H9 (cell line): ENCODE measurements at regions not wholly inside any gene's neighbourhood (a gene's known extent, or its start where the extent isn't known, plus 50 kb on each side); places are given as distances from the start of the nearest gene placed in this dataset.

ENCODE experiments used
- DNase-seq: peaks from one replicate; pipeline ENCODE4 v3.0.0-alpha.2; 2017
- H2AFZ ChIP-seq: one replicate; pipeline ENCODE4 v1.6.1; 2013; ENCODE audit warnings: mild to moderate bottlenecking, low read length, control low read depth, moderate library complexity
- H2AK5ac ChIP-seq: 2 replicates; pipeline ENCODE4 v1.6.1; 2013; ENCODE audit warnings: low read length, control low read depth, mixed read lengths; ENCODE audit not compliant: insufficient read length
- H2BK120ac ChIP-seq: one replicate; pipeline ENCODE4 v1.6.1; 2013; ENCODE audit warnings: low read depth, mild to moderate bottlenecking, low read length, control low read depth, inconsistent platforms; ENCODE audit not compliant: poor library complexity, severe bottlenecking
- H2BK12ac ChIP-seq: 2 replicates; pipeline ENCODE4 v1.6.1; 2013; ENCODE audit warnings: low read length, control low read depth, mixed read lengths, low read depth; ENCODE audit not compliant: insufficient read length
- H2BK15ac ChIP-seq: 2 replicates; pipeline ENCODE4 v1.6.1; 2013; ENCODE audit warnings: low read depth, low read length, control low read depth
- H2BK20ac ChIP-seq: one replicate; pipeline ENCODE4 v1.6.1; 2013; ENCODE audit warnings: low read depth, mild to moderate bottlenecking, low read length, control low read depth, inconsistent platforms; ENCODE audit not compliant: poor library complexity, severe bottlenecking
- H2BK5ac ChIP-seq: 2 replicates; pipeline ENCODE4 v1.6.1; 2013; ENCODE audit warnings: low read length, control low read depth, mixed read lengths; ENCODE audit not compliant: insufficient read length
- H3K14ac ChIP-seq: 2 replicates; pipeline ENCODE4 v1.6.1; 2013; ENCODE audit warnings: low read length, control low read depth; ENCODE audit not compliant: insufficient read depth
- H3K18ac ChIP-seq: 2 replicates; pipeline ENCODE4 v1.6.1; 2013; ENCODE audit warnings: low read depth, mild to moderate bottlenecking, mixed read lengths, low read length, control low read depth; ENCODE audit not compliant: insufficient read length
- H3K23ac ChIP-seq: 2 replicates; pipeline ENCODE4 v1.6.1; 2013; ENCODE audit warnings: low read length, control low read depth, mixed read lengths, low read depth; ENCODE audit not compliant: insufficient read length
- H3K23me2 ChIP-seq: 2 replicates; pipeline ENCODE4 v1.6.1; 2013; ENCODE audit warnings: low read depth, mild to moderate bottlenecking, mixed read lengths, low read length, control low read depth; ENCODE audit not compliant: insufficient read length, poor library complexity, severe bottlenecking
- H3K27ac ChIP-seq: 2 replicates; pipeline ENCODE4 v1.5.1; 2013; ENCODE audit warnings: low read length, control low read depth, mixed read lengths, low read depth; ENCODE audit not compliant: insufficient read length
- H3K27me3 ChIP-seq: 2 replicates; pipeline ENCODE4 v1.6.1; 2013; ENCODE audit warnings: low read length, control low read depth, inconsistent platforms; ENCODE audit not compliant: insufficient read depth
- H3K4ac ChIP-seq: 2 replicates; pipeline ENCODE4 v1.6.1; 2013; ENCODE audit warnings: low read depth, mild to moderate bottlenecking, control low read depth, inconsistent platforms, low read length, moderate library complexity
- H3K4me1 ChIP-seq: 2 replicates; pipeline ENCODE4 v1.6.1; 2013; ENCODE audit warnings: low read length, control low read depth, inconsistent platforms; ENCODE audit not compliant: insufficient read depth
- H3K4me2 ChIP-seq: 2 replicates; pipeline ENCODE4 v1.6.1; 2013; ENCODE audit warnings: low read length, control low read depth, mixed read lengths; ENCODE audit not compliant: insufficient read length, insufficient read depth
- H3K56ac ChIP-seq: 2 replicates; pipeline ENCODE4 v1.6.1; 2013; ENCODE audit warnings: low read depth, mild to moderate bottlenecking, mixed read lengths, low read length, control low read depth; ENCODE audit not compliant: insufficient read length
- H3K79me1 ChIP-seq: 2 replicates; pipeline ENCODE4 v1.6.1; 2013; ENCODE audit warnings: low read depth, mild to moderate bottlenecking, moderate library complexity, low read length, control low read depth, inconsistent platforms; ENCODE audit not compliant: insufficient read depth, poor library complexity, severe bottlenecking
- H3K79me2 ChIP-seq: 2 replicates; pipeline ENCODE4 v1.6.1; 2013; ENCODE audit warnings: low read length, control low read depth, inconsistent platforms; ENCODE audit not compliant: insufficient read depth
- H3K9ac ChIP-seq: 2 replicates; pipeline ENCODE4 v1.6.1; 2013; ENCODE audit warnings: low read length, control low read depth, mixed read lengths; ENCODE audit not compliant: insufficient read length; ENCODE audit errors: extremely low read depth
- H3K9me3 ChIP-seq: one replicate; pipeline ENCODE4 v1.6.1; 2013; ENCODE audit warnings: low read depth, low read length, inconsistent platforms; ENCODE audit not compliant: control insufficient read depth
- H3T11ph ChIP-seq: one replicate; pipeline ENCODE4 v1.6.1; 2013; ENCODE audit warnings: mild to moderate bottlenecking, low read length, control low read depth, inconsistent platforms
- H4K20me1 ChIP-seq: one replicate; pipeline ENCODE4 v1.6.1; 2013; ENCODE audit not compliant: control insufficient read depth, insufficient read length, insufficient read depth
- H4K5ac ChIP-seq: 2 replicates; pipeline ENCODE4 v1.6.1; 2013; ENCODE audit warnings: low read depth, mild to moderate bottlenecking, mixed read lengths, low read length, control low read depth; ENCODE audit not compliant: insufficient read length
- H4K8ac ChIP-seq: replicated peaks from 2 replicates; pipeline ENCODE4 v1.6.1; 2013; ENCODE audit warnings: low read length, control low read depth, mixed read lengths, low read depth; ENCODE audit not compliant: insufficient read length
- H4K91ac ChIP-seq: 2 replicates; pipeline ENCODE4 v1.6.1; 2013; ENCODE audit warnings: low read depth, mild to moderate bottlenecking, moderate library complexity, mixed read lengths, low read length, control low read depth; ENCODE audit not compliant: insufficient read length
- H3K27ac Mint-ChIP-seq, 3 experiments: 2 replicates in 2 of 3; 3 replicates in 1 of 3; pipeline ENCODE4 v1.8.0; 2020 to 2021; ENCODE audit warnings: mixed read lengths in 3 of 3, mild to moderate bottlenecking in 1 of 3, moderate library complexity in 1 of 3
- H3K27me3 Mint-ChIP-seq: 2 replicates; pipeline ENCODE4 v1.8.0; 2021; ENCODE audit warnings: low read depth, mild to moderate bottlenecking, moderate library complexity, mixed read lengths
- H3K36me3 Mint-ChIP-seq, 3 experiments: 2 replicates in 2 of 3; 3 replicates in 1 of 3; pipeline ENCODE4 v1.8.0; 2020 to 2021; ENCODE audit warnings: low read depth in 3 of 3, mixed read lengths in 3 of 3; ENCODE audit not compliant: insufficient read depth in 1 of 3
- H3K4me1 Mint-ChIP-seq, 2 experiments: 2 replicates each; pipeline ENCODE4 v1.8.0; 2020; ENCODE audit warnings: mixed read lengths in 2 of 2
- H3K4me3 Mint-ChIP-seq, 2 experiments: 2 replicates in 1 of 2; 3 replicates in 1 of 2; pipeline ENCODE4 v1.8.0; 2020 to 2021; ENCODE audit warnings: mild to moderate bottlenecking in 2 of 2, mixed read lengths in 2 of 2, moderate library complexity in 1 of 2
- H3K9me3 Mint-ChIP-seq, 2 experiments: 2 replicates in 1 of 2; 3 replicates in 1 of 2; pipeline ENCODE4 v1.8.0; 2020; ENCODE audit warnings: mild to moderate bottlenecking in 2 of 2, mixed read lengths in 2 of 2, moderate library complexity in 1 of 2
- CTCF ChIP-seq: fragments of 200-600 bp; sonication (generic); conservative IDR thresholded peaks from 3 replicates; pipeline ENCODE4 v1.8.0; 2021; ENCODE audit warnings: antibody characterized with exemption, mild to moderate bottlenecking

- H3K9me3 ChIP-seq, result no peaks in the 10 kb centered on the region
- no peak overlapping the region for H2BK12ac ChIP-seq
- no peak overlapping the region for H4K5ac ChIP-seq
- no peaks in the 10 kb centered on the region for H4K20me1 ChIP-seq
- no peak overlapping the region for H3T11ph ChIP-seq
- no peak overlapping the region for H3K56ac ChIP-seq
- no peak for DNase-seq
- no peaks in the 10 kb centered on the region for H3K79me2 ChIP-seq
- no peak overlapping the region for H2AK5ac ChIP-seq
- H3K4me2 ChIP-seq, result no peak overlapping the region
- H3K23me2 ChIP-seq, result no peaks in the 10 kb centered on the region
- H2BK20ac ChIP-seq, result no peak overlapping the region
- TF ChIP-seq CTCF, result no peak
- H2AFZ ChIP-seq, result no peak overlapping the region
- H4K91ac ChIP-seq, result no peak overlapping the region
- H2BK5ac ChIP-seq, result no peak overlapping the region
- H2BK15ac ChIP-seq, result no peak overlapping the region
- no peak overlapping the region for H3K27ac ChIP-seq
- H3K4ac ChIP-seq, result no peak overlapping the region
- H3K23ac ChIP-seq, result no peak overlapping the region
- Mint-ChIP-seq H3K4me3 (no peak overlapping the region), H3K27me3 (no peaks in the 10 kb centered on the region), H3K4me1 (peaks cover 2 to 5% of the 10 kb centered on the region in 2 experiments; a peak in 3 of 4 replicates), H3K27ac (no peak overlapping the region), H3K36me3 (peaks cover 0 to 4% (median 0%) of the 10 kb centered on the region in 3 experiments; a peak in 2 of 7 replicates), H3K9me3 (peaks cover 12 to 18% of the 10 kb centered on the region in 2 experiments; a peak in 4 of 5 replicates)
- no peaks in the 10 kb centered on the region for H3K4me1 ChIP-seq
- no peak overlapping the region for H3K9ac ChIP-seq
- no peaks in the 10 kb centered on the region for H3K27me3 ChIP-seq
- H2BK120ac ChIP-seq, result no peak overlapping the region
- H3K14ac ChIP-seq, result no peak overlapping the region
- no peaks in the 10 kb centered on the region for H3K79me1 ChIP-seq
- H4K8ac ChIP-seq, result no peak overlapping the region
- no peak overlapping the region for H3K18ac ChIP-seq
These were observed 198.8 kb downstream of the RAB28 start for GRCh38 chr4:13285336-13285735.
